NCI-H524 treated with DMSO at 0.1 percent for 48 hours (cell line): ENCODE measurements at regions not wholly inside any gene's neighbourhood (a gene's known extent, or its start where the extent isn't known, plus 50 kb on each side); places are given as distances from the start of the nearest gene placed in this dataset.
"Not testable (repeated sequence)": the region's sequence is repeated elsewhere in the genome, so short reads cannot be mapped to it uniquely, and the experiment has no call there.

ENCODE experiments used
- DNase-seq: peaks from one replicate; lab custom pipeline; 2025; lab: John Stamatoyannopoulos, UW

GRCh38 chr1:187631381-187631675 is 802.6 kb downstream of the PLA2G4A start:
- no peak for DNase-seq

DNA sequence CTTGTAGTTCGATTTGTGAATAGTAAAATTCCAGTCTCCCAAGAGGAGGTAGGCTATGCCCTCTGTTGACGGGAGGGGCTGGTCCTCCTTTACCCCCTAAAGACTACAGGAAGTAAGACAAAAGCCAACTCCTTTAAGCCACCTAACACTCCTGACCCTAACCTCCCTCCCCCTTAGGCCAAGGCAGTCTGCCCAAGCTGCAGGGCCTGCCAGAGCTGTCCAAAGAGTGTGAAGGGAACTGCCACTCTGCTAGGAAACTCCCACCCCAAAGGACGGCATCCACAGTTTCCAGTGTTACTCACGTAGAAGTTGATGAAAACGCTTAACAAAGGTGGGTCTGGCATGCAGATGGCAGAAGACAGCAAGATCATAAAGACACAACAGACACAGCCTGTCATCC is 803.2 kb downstream of the PLA2G4A start:
- DNase-seq = no peak

DNA sequence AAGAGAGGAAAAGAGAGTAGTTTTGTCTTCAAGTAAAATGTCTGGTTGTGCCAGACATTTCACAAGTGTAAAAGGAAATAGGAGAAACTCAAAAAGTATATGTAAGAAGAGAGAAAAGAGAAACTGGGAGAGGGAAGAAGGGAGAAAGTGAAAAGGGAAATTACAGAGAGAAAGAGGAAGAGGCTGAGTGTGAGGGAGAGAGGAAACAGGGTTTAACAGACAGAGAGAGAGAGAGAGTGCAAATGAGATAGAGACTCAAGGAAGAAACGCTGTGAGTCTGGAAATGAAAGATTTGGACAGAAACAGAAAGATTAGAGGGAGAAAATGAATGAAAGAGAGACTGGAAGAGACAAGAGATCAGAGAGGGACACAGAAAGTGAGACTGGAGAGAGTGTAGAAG is 806.2 kb downstream of the PLA2G4A start:
- DNase-seq = no peak

DNA sequence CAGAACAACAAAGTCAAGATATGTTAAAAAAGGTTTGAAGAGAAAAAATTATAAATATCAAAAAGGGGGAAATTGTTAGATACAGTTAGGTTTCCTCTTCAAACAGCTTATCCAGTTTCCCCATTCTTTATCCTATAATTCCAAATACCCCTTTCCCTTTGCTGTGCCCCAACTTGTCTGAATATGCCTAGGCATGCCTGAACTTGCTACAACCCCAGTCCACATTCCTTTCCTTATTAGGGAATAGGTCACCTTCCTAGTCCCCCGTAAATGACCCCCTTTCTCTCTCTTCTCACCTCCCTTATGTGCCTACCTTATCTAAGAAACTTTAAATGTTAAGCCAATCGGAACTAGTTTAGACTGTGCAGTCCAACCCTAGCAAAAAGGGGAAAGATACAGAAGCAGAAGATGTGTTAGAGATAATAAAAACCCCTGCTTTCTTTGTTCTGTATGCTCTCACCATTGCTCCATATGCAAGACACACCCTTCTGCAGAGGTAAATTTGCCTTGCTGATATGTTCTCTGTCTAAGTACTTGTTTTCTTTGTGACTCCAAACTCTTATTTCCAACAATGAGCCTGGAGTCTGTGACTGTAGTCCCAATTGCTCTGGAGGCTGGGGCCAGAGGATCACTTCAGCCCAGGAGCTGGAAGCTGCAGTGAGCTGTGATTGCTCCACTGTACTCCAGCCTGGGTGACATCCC is 810.1 kb downstream of the PLA2G4A start:
- no peak for DNase-seq

- DNase-seq = no peak
Measured at GRCh38 chr1:187641015-187641414, 812.3 kb downstream of the PLA2G4A start.

DNA sequence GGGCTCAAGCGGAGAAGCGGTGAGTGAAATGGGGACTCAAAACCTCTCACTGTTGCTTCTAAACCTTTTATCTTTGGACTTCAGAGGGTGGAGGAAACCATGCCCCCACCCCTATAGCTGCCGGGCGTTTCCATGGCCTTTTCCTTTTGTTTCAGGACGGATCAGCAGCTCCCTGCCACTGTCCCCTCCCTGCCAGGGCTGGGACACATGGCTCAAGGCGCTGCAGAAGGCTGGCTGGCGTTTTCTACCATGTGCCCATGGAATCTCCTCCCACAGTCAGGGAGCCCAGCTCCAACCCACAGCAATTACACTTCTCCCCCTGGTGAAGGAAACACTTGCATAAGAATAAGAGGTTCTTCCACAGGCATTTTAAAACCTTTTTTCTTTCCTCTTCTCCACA is 812.7 kb downstream of the PLA2G4A start:
- DNase-seq = no peak

DNA sequence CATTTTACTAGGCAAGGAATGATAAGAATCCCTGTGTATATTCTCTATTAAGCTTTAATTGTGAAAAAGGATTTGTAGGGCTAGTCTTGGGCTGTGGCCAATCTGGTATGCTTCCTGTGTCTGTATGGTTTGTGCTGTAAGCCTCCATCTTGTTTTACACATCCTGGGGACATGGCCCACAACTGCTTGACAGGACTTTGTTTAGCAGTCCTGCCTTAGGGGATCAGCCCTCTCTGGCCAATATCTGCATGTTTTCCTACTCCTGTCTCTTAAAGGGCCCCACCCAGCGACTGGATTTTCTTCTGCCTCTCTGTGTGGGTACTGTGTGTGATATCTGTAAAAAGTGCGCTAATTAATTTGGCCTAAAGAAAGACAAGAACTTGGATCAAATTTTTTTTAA is 813.2 kb downstream of the PLA2G4A start:
- DNase-seq = no peak

- DNase-seq = no peak
Measured at GRCh38 chr1:187645651-187646050, 816.9 kb downstream of the PLA2G4A start.

GRCh38 chr1:187646536-187647107 is 817.9 kb downstream of the PLA2G4A start:
- DNase-seq = no peak

DNA sequence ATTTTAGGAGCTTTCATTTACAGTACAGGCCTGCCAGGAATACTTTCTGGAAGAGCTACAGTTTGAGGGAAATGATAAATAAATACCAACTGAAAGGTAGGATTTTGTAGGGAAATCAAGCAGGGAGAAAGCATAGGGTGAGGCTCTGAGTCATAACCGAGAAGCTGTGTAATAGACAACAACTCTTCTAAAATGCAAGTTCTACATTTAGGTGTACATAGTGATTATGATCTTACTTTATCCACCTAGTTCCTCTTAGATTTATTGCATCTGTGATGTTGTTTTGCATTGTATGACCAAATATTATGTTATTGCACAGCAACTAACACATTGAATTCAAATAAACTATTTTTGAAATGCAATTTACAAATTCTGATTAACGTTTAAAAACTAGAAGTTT is 819.3 kb downstream of the PLA2G4A start:
- no peak for DNase-seq

DNA sequence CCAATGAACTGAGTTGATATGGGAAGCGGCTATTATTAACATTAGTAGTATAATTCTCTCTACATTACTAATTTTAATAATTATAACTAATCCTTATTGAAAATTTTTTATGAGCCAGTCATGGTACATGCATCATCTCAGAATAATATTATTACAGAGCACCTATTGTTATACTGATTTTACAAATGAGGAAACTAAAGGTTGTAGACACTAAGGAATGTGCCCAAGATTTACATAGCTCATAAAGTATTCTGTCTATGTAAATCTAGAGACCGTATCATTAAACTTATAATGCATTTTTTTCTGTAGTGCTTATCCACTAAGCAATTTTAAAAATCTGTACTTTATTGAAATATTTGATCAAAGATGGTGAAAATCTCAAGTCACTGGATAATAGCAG is 825.9 kb downstream of the PLA2G4A start:
- no peak for DNase-seq

GRCh38 chr1:187655104-187655503 is 826.4 kb downstream of the PLA2G4A start:
- no peak for DNase-seq

DNA sequence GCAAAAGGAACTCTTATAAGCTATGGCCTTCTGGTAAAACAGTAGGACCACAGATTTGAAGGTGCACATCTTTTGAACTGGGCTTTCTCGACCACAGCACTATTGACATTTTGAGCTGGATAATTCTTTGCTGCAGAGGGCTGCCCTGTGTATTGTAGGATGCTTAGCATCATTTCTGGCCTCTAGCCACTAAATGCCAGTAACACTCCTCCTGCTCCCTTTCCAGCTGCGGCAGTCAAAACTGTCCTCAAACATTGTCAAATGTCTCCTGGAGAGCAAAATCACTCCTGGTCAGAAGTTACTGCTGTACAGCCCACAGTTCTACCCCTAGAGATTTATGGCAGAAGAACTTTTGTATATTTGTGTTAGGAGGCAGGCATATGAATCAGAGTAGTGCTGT is 836.7 kb downstream of the PLA2G4A start:
- no peak for DNase-seq

DNA sequence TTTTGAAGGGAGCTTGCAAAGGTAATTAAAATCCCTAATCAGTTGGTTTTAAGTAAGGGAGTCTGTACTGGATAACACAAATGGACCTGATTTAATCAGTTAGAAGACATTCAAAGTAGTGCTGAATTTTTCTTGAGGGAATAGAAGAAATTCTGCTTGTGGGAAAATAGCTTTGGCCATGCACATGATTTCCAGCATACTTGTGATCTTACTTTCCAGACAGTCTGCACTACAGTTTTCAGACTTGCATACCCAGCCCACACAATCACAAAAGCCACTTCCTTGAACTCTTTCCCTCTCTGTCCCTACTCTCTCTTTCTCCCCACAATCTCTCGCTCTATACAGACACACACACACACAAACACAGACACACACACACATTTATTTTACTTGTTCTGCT is 852.1 kb downstream of the PLA2G4A start:
- DNase-seq = no peak

GRCh38 chr1:187682112-187682511 is 853.4 kb downstream of the PLA2G4A start:
- DNase-seq = no peak

DNA sequence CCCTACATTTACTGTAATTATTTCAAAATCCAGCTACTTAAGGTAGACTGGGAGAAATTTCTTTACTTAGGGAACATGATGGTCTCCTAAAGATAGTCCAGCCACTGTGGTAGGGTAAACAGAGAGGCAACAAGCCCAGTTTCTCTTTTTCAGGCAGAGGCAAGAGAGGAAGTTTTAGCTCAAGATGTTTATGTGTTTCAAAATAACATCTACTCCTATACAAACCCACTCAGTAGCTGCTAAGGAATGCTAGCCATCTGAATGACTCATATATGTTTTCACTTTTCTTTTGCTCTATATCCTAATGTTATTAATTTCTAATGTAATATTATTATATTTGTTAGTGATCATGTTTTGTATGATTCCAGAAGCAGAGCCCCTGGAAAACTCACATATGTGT is 856.6 kb downstream of the PLA2G4A start:
- DNase-seq = no peak

DNA sequence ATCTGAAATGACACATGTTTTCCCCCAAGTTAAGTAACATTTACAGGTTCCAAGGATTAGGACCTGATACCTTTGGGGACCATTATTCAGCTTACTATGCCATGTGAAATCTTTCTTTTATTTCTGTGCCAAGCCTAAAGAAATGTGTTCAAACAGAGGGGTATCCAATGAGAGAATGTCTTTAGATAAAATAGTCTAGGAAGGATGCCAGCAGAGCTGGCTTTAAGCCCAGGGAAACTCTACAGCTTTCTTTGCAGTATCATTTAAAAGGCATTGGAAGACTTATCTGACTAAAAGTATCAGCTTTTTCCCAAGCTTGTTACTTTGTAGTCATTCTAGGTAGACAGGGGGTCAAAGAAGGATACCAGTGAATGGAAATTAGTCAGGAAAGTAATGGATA is 860.4 kb downstream of the PLA2G4A start:
- DNase-seq = no peak

- DNase-seq = no peak
Measured at GRCh38 chr1:187691439-187691838, 862.7 kb downstream of the PLA2G4A start.

- no peak for DNase-seq
Measured at GRCh38 chr1:187692799-187693198, 864.0 kb downstream of the PLA2G4A start.

- no peak for DNase-seq
Measured at GRCh38 chr1:187696073-187696472, 867.3 kb downstream of the PLA2G4A start.

DNA sequence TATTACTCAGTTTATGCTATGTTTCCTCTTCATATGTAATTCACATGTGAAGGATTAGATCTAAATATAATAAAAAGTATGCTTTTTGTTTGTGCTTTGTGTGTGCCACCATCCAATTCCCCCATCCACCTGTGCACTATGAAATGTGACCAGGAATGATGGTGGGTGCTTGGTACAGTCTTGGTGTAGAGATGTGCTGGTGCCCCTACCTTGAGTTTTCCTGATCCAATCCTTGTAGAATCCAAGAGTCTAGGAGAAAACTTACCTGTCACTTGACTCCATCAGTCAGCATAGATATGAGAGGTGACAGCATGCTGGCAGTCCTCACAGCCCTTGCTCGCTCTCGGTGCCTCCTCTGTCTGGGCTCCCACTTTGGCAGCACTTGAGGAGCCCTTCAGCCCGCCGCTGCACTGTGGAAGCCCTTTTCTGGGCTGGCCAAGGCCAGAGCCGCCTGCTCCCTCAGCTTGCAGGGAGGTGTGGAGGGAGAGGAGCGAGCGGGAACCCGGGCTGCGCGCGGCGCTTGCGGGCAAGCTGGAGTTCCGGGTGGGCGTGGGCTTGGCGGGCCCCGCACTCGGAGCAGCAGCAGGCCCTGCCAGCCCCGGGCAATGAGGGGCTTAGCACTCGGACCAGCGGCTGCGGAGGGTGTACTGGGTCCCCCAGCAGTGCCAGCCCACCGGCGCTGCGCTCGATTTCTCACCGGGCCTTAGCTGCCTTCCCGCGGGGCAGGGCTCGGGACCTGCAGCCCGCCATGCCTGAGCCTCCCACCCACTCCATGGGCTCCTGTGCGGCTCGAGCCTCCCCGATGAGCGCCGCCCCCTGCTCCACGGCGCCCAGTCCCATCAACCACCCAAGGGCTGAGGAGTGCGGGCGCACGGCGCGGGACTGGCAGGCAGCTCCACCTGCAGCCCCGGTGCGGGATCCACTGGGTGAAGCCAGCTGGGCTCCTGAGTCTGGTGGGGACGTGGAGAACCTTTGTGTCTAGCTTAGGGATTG is 874.7 kb downstream of the PLA2G4A start:
- DNase-seq = not testable (repeated sequence)

GRCh38 chr1:187714470-187714869 is 885.7 kb downstream of the PLA2G4A start:
- DNase-seq = no peak

DNA sequence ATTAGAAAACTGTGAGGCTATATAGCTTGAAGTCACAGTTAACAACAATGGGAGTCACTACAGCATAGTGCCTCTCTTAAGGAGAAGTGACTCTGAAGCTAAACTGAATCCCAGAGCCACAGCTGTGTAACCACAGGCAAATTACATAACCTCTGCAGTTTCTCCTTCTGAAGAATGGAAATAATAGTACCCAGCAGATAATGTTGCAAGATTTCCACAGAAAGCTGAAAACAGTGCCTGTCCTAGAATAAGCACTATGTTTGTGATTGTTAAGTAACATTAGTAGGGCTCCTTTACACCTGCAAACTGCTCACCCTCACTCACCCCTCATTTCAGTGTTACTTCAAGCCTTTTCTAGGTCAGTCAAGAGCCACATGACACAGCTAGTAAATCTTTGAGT is 886.7 kb downstream of the PLA2G4A start:
- DNase-seq = no peak
